HG03280 (cell line): ENCODE measurements at regions not wholly inside any gene's neighbourhood (a gene's known extent, or its start where the extent isn't known, plus 50 kb on each side); places are given as distances from the start of the nearest gene placed in this dataset.
A peak's percentile ranks its signal among the peaks of the same experiment; 100 is the strongest.

Experiments used
- ATAC-seq: cut with Tn5 transposase; IDR thresholded peaks from one replicate; pipeline ENCODE4 v1.9.1; 2021; ENCODE audit warnings: mild to moderate bottlenecking, moderate library complexity; ENCODE audit not compliant: unreplicated experiment

- ATAC-seq = no peak
These were observed 444.0 kb upstream of the ZMIZ1 start for GRCh38 chr10:78624791-78625190.

- no peak for ATAC-seq
These were observed 442.3 kb upstream of the ZMIZ1 start for GRCh38 chr10:78626471-78626870.

- ATAC-seq = no peak
These were observed 441.4 kb upstream of the ZMIZ1 start for GRCh38 chr10:78627254-78627795.

GRCh38 chr10:78628976-78629375 is 439.8 kb upstream of the ZMIZ1 start:
- no peak for ATAC-seq

- no peak for ATAC-seq
These were observed 439.0 kb upstream of the ZMIZ1 start for GRCh38 chr10:78629773-78630172.

GRCh38 chr10:78630944-78631838 is 437.6 kb upstream of the ZMIZ1 start:
- ATAC-seq = peak; percentile 51

GRCh38 chr10:78634389-78634815 is 434.4 kb upstream of the ZMIZ1 start:
- no peak for ATAC-seq

- no peak for ATAC-seq
These were observed 433.9 kb upstream of the ZMIZ1 start for GRCh38 chr10:78634835-78635234.

GRCh38 chr10:78639629-78640028 is 429.1 kb upstream of the ZMIZ1 start:
- ATAC-seq = no peak

GRCh38 chr10:78640796-78641636 is 427.8 kb upstream of the ZMIZ1 start:
- ATAC-seq = no peak

GRCh38 chr10:78641693-78642092 is 427.1 kb upstream of the ZMIZ1 start:
- no peak for ATAC-seq

- ATAC-seq = no peak
These were observed 426.4 kb upstream of the ZMIZ1 start for GRCh38 chr10:78642269-78642816.

GRCh38 chr10:78643513-78643912 is 425.3 kb upstream of the ZMIZ1 start:
- ATAC-seq = no peak

GRCh38 chr10:78644550-78644949 is 424.2 kb upstream of the ZMIZ1 start:
- no peak for ATAC-seq

- no peak for ATAC-seq
These were observed 423.5 kb upstream of the ZMIZ1 start for GRCh38 chr10:78645169-78645686.

GRCh38 chr10:78645975-78646374 is 422.8 kb upstream of the ZMIZ1 start:
- ATAC-seq = no peak

GRCh38 chr10:78648256-78648860 is 420.4 kb upstream of the ZMIZ1 start:
- no peak for ATAC-seq

GRCh38 chr10:78649429-78649828 is 419.3 kb upstream of the ZMIZ1 start:
- ATAC-seq = no peak

GRCh38 chr10:78650122-78650521 is 418.6 kb upstream of the ZMIZ1 start:
- no peak for ATAC-seq

GRCh38 chr10:78651287-78651686 is 417.5 kb upstream of the ZMIZ1 start:
- ATAC-seq = no peak

GRCh38 chr10:78653555-78653954 is 415.2 kb upstream of the ZMIZ1 start:
- no peak for ATAC-seq
